Kidney epithelial cell (primary cell): ENCODE measurements at regions not wholly inside any gene's neighbourhood (a gene's known extent, or its start where the extent isn't known, plus 50 kb on each side); places are given as distances from the start of the nearest gene placed in this dataset.

ENCODE experiments used
- DNase-seq: peaks from one replicate; pipeline ENCODE4 v3.0.0-alpha.2; 2010; ENCODE audit warnings: low read depth
- H3K27me3 ChIP-seq: 2 replicates; pipeline ENCODE4 v1.6.0; 2011; ENCODE audit warnings: low read length; ENCODE audit not compliant: control insufficient read depth, insufficient read depth
- H3K36me3 ChIP-seq: 2 replicates; pipeline ENCODE4 v1.5.1; 2011; ENCODE audit warnings: low read length; ENCODE audit not compliant: control insufficient read depth, insufficient read depth
- H3K4me3 ChIP-seq: 2 replicates; pipeline ENCODE4 v1.5.1; 2011; ENCODE audit warnings: low read depth, mild to moderate bottlenecking, control low read depth, low read length
- TF ChIP-seq, protein P1 (sequence below): IDR thresholded peaks from 2 replicates; pipeline ENCODE4 v1.5.1; 2011; ENCODE audit warnings: mild to moderate bottlenecking, moderate library complexity, low read length, control low read depth, inconsistent platforms; ENCODE audit not compliant: insufficient read depth, poor library complexity, severe bottlenecking

DNA sequence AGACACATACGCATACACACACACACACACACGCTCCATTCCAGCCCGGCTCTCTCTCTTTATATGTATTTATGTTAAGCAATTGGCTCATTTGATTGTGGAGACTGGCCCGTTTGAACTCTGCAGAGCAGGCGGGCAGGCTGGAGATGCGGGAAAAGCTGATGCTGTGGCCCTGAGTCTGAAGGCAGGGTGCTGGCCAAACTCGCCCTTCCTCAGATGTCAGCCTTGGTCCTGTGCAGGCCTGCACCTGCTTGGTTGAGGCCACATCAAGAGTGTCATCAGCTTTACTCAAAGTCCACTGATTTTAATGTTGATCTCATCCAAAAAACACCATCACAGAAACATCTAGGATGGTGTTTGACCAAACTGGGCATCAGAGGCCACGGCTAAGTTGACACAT lies 569.3 kb downstream of the TBC1D22A start:
- TF ChIP-seq, protein P1, sequence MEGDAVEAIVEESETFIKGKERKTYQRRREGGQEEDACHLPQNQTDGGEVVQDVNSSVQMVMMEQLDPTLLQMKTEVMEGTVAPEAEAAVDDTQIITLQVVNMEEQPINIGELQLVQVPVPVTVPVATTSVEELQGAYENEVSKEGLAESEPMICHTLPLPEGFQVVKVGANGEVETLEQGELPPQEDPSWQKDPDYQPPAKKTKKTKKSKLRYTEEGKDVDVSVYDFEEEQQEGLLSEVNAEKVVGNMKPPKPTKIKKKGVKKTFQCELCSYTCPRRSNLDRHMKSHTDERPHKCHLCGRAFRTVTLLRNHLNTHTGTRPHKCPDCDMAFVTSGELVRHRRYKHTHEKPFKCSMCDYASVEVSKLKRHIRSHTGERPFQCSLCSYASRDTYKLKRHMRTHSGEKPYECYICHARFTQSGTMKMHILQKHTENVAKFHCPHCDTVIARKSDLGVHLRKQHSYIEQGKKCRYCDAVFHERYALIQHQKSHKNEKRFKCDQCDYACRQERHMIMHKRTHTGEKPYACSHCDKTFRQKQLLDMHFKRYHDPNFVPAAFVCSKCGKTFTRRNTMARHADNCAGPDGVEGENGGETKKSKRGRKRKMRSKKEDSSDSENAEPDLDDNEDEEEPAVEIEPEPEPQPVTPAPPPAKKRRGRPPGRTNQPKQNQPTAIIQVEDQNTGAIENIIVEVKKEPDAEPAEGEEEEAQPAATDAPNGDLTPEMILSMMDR: no peak
- no peak overlapping the region for H3K4me3 ChIP-seq
- H3K36me3 ChIP-seq: no peaks in the 10 kb centered on the region
- DNase-seq: no peak
- H3K27me3 ChIP-seq: no peaks in the 10 kb centered on the region

DNA sequence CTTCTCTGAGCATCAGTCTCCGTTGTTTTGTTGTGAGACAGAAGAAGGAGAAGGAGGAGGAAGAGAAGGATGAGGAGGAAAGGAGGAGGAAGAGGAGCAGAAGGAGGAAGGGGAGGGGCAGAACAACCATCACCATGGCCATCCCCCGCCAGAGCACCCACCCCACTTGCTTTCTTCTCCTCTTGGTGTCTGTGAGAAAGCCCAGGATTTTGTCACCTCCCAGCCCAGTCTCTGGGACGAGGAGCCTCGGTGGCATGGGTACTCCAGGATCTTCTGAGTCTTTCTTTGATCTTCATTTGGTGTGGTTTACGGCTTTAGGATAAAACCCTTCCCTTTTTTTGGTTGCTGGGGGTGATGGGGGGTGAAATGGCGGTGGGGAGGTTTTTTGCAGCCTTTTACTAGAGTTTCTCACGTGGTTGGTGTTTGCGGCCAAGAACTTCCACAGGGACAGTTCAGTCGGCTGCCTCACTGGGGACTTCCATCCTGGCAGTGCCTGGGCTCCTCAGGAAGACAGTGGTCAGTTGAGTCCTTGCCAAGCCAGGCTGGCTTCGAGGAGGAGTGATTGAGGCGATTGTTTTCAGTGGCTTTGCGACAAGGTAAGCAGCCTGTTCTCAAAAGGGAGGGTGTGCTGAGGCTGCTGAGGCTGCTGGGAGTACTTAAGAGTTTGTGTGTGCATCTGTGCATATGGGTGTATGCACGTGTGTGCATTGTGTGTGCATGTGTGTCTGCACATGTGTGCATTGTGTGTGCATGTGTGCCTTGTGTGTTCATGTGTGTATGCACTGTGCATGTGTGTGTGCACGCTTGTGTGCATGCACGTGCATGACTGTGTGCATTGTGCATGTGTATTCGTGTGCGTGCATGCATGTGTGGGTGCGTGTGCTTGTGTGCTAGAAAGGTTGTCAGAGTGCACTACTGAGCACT lies 567.5 kb downstream of the TBC1D22A start:
- TF ChIP-seq, protein P1: no peak
- Histone ChIP-seq H3K36me3 (no peaks in the 10 kb centered on the region), H3K27me3 (no peaks in the 10 kb centered on the region), H3K4me3 (no peak overlapping the region)
- DNase-seq: no peak

DNA sequence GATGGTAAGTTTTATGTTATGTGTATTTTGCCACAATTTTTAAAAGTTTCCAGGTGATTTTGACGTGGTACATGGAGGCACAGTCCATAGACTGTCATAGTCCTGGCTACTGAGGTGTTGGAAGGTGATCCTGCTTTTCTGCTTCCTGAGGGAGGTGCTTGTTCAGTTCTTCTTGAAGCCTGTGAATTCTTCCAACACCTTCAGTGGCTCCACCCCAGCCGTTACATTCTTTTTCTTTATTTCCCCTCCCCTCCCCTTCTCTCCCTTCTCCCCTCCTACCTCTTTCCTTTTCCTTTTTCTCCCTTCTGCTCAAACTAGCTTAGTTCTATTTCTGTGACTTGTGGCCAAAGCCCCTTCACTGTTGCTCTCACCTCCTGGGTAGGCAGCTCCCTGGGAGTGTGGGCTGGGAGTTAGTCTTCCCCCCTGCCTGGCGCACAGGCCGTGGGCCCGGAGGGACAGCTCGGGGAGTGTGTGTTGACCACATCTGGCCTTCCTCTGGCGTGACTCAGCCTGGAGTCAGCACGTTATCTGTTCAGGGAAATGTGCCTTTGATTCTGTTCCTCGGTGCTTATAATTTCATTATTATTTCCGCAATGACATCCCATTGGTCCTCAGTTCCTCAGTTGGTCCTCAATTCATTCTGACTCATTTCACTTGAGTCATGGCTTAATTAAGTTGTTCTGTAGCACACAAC lies 566.2 kb downstream of the TBC1D22A start:
- Histone ChIP-seq H3K36me3 (no peaks in the 10 kb centered on the region), H3K27me3 (no peaks in the 10 kb centered on the region), H3K4me3 (no peak overlapping the region)
- TF ChIP-seq, protein P1: no peak
- DNase-seq: peak; percentile 85

DNA sequence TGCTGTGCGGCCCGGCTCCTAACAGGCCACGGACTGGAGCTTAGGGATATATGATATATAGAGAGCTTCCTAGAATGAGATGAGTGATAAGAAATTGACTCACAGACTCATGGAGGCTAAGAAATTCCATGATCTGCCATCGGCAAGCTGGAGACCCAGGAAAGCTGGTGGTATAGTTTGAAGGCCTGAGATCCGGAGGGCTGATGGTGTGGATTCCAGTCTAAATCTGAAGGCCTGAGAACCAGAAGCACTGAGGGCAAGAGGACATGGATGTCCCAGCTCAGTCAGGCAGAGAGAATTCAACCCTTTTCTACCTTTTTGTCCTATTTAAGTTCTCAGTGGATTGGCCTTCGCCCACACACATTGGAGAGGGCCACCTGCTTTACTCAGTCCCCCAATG lies 564.8 kb downstream of the TBC1D22A start:
- no peak for DNase-seq
- Histone ChIP-seq H3K27me3 (no peaks in the 10 kb centered on the region), H3K36me3 (no peaks in the 10 kb centered on the region), H3K4me3 (no peak overlapping the region)
- TF ChIP-seq, protein P1: no peak

DNA sequence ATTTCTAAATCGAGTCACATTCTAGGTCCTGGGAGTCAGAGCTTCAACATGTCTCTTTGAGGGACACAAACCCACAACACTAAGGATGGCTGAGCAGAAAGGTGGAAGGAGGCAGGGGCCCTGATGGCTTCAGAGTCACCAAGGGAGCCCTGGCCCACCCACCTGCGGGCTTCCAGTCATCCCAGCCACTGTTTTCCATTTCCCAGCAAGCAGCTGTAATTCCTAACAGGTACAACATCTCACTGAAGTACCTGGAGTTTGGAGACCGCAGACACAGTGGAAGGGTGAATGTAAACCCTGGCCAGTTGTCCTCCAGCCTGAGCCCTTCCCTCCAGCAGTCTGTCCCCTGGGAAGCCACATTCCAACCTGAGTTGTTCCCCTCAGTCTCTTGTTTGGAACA lies 562.8 kb downstream of the TBC1D22A start:
- no peak overlapping the region for H3K4me3 ChIP-seq
- no peaks in the 10 kb centered on the region for H3K27me3 ChIP-seq
- DNase-seq: no peak
- no peaks in the 10 kb centered on the region for H3K36me3 ChIP-seq
- TF ChIP-seq, protein P1: no peak
